Urinary bladder (tissue), 3 donors: ENCODE measurements at regions not wholly inside any gene's neighbourhood (a gene's known extent, or its start where the extent isn't known, plus 50 kb on each side); places are given as distances from the start of the nearest gene placed in this dataset.
"Not testable (repeated sequence)": the region's sequence is repeated elsewhere in the genome, so short reads cannot be mapped to it uniquely, and the experiment has no call there.

ENCODE experiments used
- DNase-seq: peaks from one replicate; pipeline ENCODE4 v3.0.0-alpha.2; 2015; ENCODE audit errors: extremely low spot score
- H3K27ac ChIP-seq: one replicate; pipeline ENCODE4 v1.5.1; 2013; ENCODE audit warnings: low read depth, mild to moderate bottlenecking, moderate library complexity
- H3K36me3 ChIP-seq: one replicate; pipeline ENCODE4 v1.6.1; 2013; ENCODE audit warnings: mild to moderate bottlenecking, moderate library complexity; ENCODE audit not compliant: insufficient read depth
- H3K4me1 ChIP-seq: one replicate; pipeline ENCODE4 v1.6.1; 2013; ENCODE audit warnings: mild to moderate bottlenecking, moderate library complexity; ENCODE audit not compliant: insufficient read depth
- H3K4me3 ChIP-seq: one replicate; pipeline ENCODE4 v1.5.1; 2013; ENCODE audit warnings: low read depth, low read length
- WGBS: extraction: QIAGEN DNeasy Blood & Tissue Kit; methylation state at CpG from one replicate; pipeline ENCODE4 v1.1.7; 2013; 5-methylcytosine and 5-hydroxymethylcytosine counted together
- donor health status: healthy with polysubstance abuse.
- donor health status: healthy.

GRCh38 chr16:85510041-85510659 lies 103.0 kb upstream of the GSE1 start:
- H3K4me3 ChIP-seq: no peak overlapping the region
- no peak for DNase-seq
- no peaks in the 10 kb centered on the region for H3K36me3 ChIP-seq
- no peak overlapping the region for H3K27ac ChIP-seq
- 92% methylated on average over 21 of the region's 21 CpGs for WGBS
- H3K4me1 ChIP-seq: no peaks in the 10 kb centered on the region

GRCh38 chr16:85511938-85512807 lies 100.9 kb upstream of the GSE1 start:
- Histone ChIP-seq H3K4me3 (no peak overlapping the region), H3K27ac (no peak overlapping the region), H3K4me1 (no peaks in the 10 kb centered on the region), H3K36me3 (no peaks in the 10 kb centered on the region)
- DNase-seq: no peak
- WGBS: 93% methylated on average over 24 of the region's 24 CpGs

GRCh38 chr16:85512808-85513115 lies 100.4 kb upstream of the GSE1 start:
- DNase-seq: no peak
- no peak overlapping the region for H3K4me3 ChIP-seq
- H3K27ac ChIP-seq: no peak overlapping the region
- WGBS: 94% methylated on average over 7 of the region's 7 CpGs
- H3K4me1 ChIP-seq: no peaks in the 10 kb centered on the region
- H3K36me3 ChIP-seq: no peaks in the 10 kb centered on the region

- DNase-seq: no peak
- no peaks in the 10 kb centered on the region for H3K36me3 ChIP-seq
- WGBS: 95% methylated on average over 9 of the region's 9 CpGs
- H3K4me1 ChIP-seq: no peaks in the 10 kb centered on the region
- H3K27ac ChIP-seq: no peak overlapping the region
- no peak overlapping the region for H3K4me3 ChIP-seq
Measured at GRCh38 chr16:85513180-85513579, 99.9 kb upstream of the GSE1 start.

GRCh38 chr16:85513649-85514048 lies 99.5 kb upstream of the GSE1 start:
- Histone ChIP-seq H3K27ac (no peak overlapping the region), H3K36me3 (no peaks in the 10 kb centered on the region), H3K4me1 (no peaks in the 10 kb centered on the region), H3K4me3 (no peak overlapping the region)
- no peak for DNase-seq
- 84% methylated on average over 10 of the region's 10 CpGs for WGBS

- no peak overlapping the region for H3K27ac ChIP-seq
- H3K4me1 ChIP-seq: no peaks in the 10 kb centered on the region
- no peak for DNase-seq
- 23% methylated on average over 8 of the region's 8 CpGs for WGBS
- no peaks in the 10 kb centered on the region for H3K36me3 ChIP-seq
- H3K4me3 ChIP-seq: no peak overlapping the region
Measured at GRCh38 chr16:85514295-85514597, 98.9 kb upstream of the GSE1 start.

DNA sequence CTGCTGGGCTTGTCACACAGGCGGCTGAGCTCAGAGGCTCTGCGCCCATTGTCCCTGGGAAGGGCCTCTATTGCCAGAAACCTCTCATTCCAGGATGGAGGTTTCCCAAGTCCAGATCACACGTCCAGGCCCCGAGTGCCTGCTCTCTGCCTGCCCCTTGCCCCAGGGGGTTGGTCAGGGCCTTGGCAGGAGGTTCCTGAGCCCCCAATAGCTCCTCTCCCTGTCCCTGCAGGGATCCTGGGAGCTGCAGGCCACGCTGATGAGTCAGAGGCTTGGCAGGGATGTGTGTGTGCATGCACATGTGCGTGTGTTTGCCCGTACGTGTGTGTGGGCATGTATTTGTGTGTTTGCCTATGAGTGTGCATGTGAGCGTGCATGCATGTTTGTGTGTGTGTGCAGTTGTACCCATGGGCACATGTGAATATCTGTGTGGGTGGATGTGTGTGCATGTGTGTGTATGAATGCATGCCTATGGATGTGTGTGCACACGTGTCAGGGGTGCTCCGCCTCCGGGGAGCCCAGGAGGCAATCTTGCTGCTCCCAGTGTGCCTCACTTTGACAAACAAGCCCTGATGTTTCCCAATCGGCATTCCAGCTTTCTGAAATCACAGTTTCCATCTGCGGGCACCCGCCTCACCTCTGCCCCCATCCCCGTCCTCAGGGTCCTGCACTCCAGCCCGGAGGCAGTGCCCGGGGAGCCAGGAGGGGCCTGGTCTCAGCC lies 98.4 kb upstream of the GSE1 start:
- Histone ChIP-seq H3K36me3 (no peaks in the 10 kb centered on the region), H3K4me3 (no peak overlapping the region), H3K27ac (no peak overlapping the region), H3K4me1 (no peaks in the 10 kb centered on the region)
- no peak for DNase-seq
- 25% methylated on average over 18 of the region's 18 CpGs for WGBS

DNA sequence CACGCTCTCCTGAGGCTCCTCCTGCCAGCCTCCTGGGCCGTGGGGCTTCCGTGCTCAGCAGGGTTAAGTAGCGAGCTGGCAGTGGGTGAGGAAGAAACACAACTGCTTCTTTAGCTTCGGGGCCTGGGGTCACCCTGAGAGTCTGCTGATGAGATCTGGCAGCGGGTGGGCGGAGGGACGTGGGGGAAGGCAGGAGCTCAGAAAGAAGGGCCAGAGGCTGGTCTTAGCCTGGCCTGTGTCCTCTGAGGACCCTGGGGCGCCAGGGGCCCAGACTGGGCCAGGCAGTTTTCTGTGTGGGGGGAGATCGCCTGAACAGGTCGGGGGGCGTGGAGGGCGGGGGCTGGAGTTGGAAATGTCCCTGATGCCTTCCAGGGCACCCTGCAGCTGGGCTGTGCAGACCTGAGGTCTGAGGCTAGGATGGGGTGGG lies 97.8 kb upstream of the GSE1 start:
- Histone ChIP-seq H3K4me3 (no peak overlapping the region), H3K36me3 (no peaks in the 10 kb centered on the region), H3K27ac (no peak overlapping the region), H3K4me1 (no peaks in the 10 kb centered on the region)
- no peak for DNase-seq
- WGBS: 50% methylated on average over 13 of the region's 13 CpGs

DNA sequence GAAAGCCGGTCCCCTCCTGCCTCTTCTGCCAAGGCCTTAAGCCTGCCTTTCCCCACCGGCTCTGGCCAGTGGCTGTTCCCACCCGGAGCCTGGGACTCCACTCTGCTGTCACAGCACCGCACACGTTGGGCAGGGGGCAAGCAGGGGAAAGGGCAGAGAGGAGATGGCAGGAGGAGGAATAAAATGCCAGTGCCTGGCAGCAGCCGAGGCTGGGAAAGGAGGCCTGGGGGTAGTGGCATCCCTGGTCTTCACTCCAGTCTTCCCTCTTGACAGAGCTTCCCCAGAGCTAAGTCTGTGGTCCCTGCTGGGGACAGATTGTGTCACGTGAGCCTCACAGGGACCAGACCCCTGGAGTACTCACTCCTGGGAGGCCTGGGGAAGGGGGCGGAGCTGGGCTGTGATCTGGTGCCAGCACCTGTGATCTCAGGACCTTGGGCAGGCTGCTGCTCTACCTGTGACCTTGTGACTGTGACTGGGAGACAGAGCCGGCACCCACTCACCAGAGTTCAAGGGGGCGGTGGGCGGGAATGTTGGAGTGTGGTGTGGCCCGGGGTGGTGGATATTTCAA lies 97.2 kb upstream of the GSE1 start:
- DNase-seq: no peak
- H3K4me3 ChIP-seq: no peak overlapping the region
- no peak overlapping the region for H3K27ac ChIP-seq
- no peaks in the 10 kb centered on the region for H3K4me1 ChIP-seq
- H3K36me3 ChIP-seq: no peaks in the 10 kb centered on the region
- 88% methylated on average over 12 of the region's 12 CpGs for WGBS

DNA sequence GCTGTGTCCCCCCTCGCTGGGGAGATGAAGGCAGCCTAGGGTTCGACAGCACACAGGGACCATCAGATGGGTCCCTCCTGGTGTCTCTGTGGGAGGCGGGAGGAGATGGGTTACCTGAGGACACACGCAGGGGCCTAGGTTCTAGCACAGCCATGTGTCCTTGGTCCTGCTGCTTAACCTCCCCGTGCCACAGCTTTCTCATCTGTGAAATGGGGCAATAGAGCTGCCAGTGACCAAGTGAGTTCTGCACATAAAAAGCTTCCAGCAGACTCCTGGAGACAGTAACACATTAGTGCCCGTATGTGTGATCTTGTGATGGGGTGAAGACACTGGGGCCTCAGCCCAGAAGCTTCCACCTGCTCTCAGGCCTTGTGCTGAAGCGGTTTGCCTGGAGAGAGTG lies 96.0 kb upstream of the GSE1 start:
- H3K27ac ChIP-seq: no peak overlapping the region
- WGBS: 95% methylated on average over 7 of the region's 7 CpGs
- no peaks in the 10 kb centered on the region for H3K4me1 ChIP-seq
- H3K4me3 ChIP-seq: no peak overlapping the region
- no peak for DNase-seq
- H3K36me3 ChIP-seq: no peaks in the 10 kb centered on the region

- Histone ChIP-seq H3K4me1 (no peaks in the 10 kb centered on the region), H3K27ac (no peak overlapping the region), H3K4me3 (no peak overlapping the region), H3K36me3 (no peaks in the 10 kb centered on the region)
- WGBS: 89% methylated on average over 38 of the region's 38 CpGs
- DNase-seq: no peak
Measured at GRCh38 chr16:85517563-85518179, 95.5 kb upstream of the GSE1 start.

DNA sequence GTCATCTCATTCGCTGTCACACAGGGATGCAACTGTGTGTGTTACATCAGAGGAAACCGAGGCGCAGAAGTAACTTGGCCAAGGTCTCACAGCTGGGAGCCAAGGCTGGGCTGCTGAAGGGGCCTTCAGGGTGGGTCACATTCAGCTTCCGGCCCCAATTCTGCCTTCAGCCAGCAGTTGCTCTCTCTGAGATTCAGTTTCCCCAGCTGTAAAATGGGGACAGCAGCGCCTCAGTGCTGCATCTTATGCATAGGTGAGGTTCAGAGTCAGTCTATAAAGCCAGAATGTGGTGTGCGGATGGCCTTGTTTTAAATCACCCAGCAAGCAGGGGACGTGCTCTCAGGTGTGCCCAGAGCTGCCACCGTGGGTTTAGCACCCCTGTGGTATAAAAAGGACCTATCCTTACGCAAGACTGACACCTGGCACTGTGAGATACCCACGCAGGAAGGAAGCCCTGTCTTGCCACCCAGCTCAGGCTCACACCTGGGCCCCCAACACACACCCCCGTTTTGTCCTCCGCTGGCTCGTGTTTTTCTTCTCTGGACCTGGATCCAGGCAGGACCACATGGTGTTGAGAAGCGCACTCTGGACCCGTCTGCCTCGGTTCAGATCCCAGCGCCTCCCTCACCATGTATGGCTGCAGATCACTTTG lies 94.6 kb upstream of the GSE1 start:
- DNase-seq: no peak
- no peaks in the 10 kb centered on the region for H3K4me1 ChIP-seq
- H3K27ac ChIP-seq: no peak overlapping the region
- 95% methylated on average over 17 of the region's 17 CpGs for WGBS
- no peak overlapping the region for H3K4me3 ChIP-seq
- H3K36me3 ChIP-seq: no peaks in the 10 kb centered on the region

DNA sequence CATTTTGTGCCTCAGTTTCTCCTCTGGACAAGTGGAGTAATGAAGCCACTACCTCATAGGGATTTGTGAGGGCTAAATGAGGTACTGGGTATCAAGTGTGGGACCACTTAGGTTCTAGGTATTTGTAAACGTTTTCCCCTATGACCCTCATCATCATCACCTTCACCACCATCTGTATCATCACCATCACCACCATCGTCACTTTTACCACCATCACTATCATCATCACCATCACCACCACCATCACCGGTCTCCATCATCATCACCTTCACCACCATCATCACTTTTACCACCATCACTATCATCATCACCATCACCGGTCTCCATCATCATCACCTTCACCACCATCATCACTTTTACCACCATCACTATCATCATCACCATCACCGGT lies 94.1 kb upstream of the GSE1 start:
- DNase-seq, H3K27ac ChIP-seq, H3K36me3 ChIP-seq, H3K4me1 ChIP-seq, H3K4me3 ChIP-seq: not testable (repeated sequence)
- 76% methylated on average over 4 of the region's 5 CpGs for WGBS
